ENCODE measurements at regions not wholly inside any gene's neighbourhood (a gene's known extent, or its start where the extent isn't known, plus 50 kb on each side); places are given as distances from the start of the nearest gene placed in this dataset.
"Not testable (repeated sequence)": the region's sequence is repeated elsewhere in the genome, so short reads cannot be mapped to it uniquely, and the experiment has no call there.

GRCh38 chr12:92259696-92260251 lies 114.1 kb upstream of the BTG1 start:
- DNase-seq (ENCODE audit: low read depth) = no peak

- DNase-seq (ENCODE audit: low read depth) = no peak
Observed at GRCh38 chr12:92259291-92259690, 113.6 kb upstream of the BTG1 start.

- no peak for DNase-seq (ENCODE audit: low read depth)
Observed at GRCh38 chr12:92257261-92257660, 111.6 kb upstream of the BTG1 start.

GRCh38 chr12:92255741-92256140 lies 110.1 kb upstream of the BTG1 start:
- DNase-seq (ENCODE audit: low read depth) = no peak

GRCh38 chr12:92253301-92253700 lies 107.7 kb upstream of the BTG1 start:
- no peak for DNase-seq (ENCODE audit: low read depth)

- DNase-seq (ENCODE audit: low read depth) = no peak
Observed at GRCh38 chr12:92248977-92249376, 103.3 kb upstream of the BTG1 start.

- DNase-seq (ENCODE audit: low read depth) = no peak
Observed at GRCh38 chr12:92244036-92244435, 98.4 kb upstream of the BTG1 start.

GRCh38 chr12:92242907-92243306 lies 97.3 kb upstream of the BTG1 start:
- no peak for DNase-seq (ENCODE audit: low read depth)

- DNase-seq (ENCODE audit: low read depth) = no peak
Observed at GRCh38 chr12:92237762-92238523, 92.3 kb upstream of the BTG1 start.

GRCh38 chr12:92237262-92237661 lies 91.6 kb upstream of the BTG1 start:
- no peak for DNase-seq (ENCODE audit: low read depth)

GRCh38 chr12:92235703-92236472 lies 90.2 kb upstream of the BTG1 start:
- DNase-seq (ENCODE audit: low read depth) = no peak

- no peak for DNase-seq (ENCODE audit: low read depth)
Observed at GRCh38 chr12:92234533-92234932, 88.9 kb upstream of the BTG1 start.

GRCh38 chr12:92233346-92234015 lies 87.8 kb upstream of the BTG1 start:
- DNase-seq (ENCODE audit: low read depth) = no peak

GRCh38 chr12:92232371-92232932 lies 86.8 kb upstream of the BTG1 start:
- DNase-seq (ENCODE audit: low read depth) = not testable (repeated sequence)

GRCh38 chr12:92231945-92232344 lies 86.3 kb upstream of the BTG1 start:
- DNase-seq (ENCODE audit: low read depth) = not testable (repeated sequence)

- DNase-seq (ENCODE audit: low read depth) = not testable (repeated sequence)
Observed at GRCh38 chr12:92231532-92231931, 85.9 kb upstream of the BTG1 start.

- DNase-seq (ENCODE audit: low read depth) = no peak
Observed at GRCh38 chr12:92229381-92229780, 83.7 kb upstream of the BTG1 start.

- no peak for DNase-seq (ENCODE audit: low read depth)
Observed at GRCh38 chr12:92226961-92227360, 81.3 kb upstream of the BTG1 start.

GRCh38 chr12:92226071-92226661 lies 80.5 kb upstream of the BTG1 start:
- DNase-seq (ENCODE audit: low read depth) = no peak

GRCh38 chr12:92224685-92225331 lies 79.2 kb upstream of the BTG1 start:
- no peak for DNase-seq (ENCODE audit: low read depth)

- no peak for DNase-seq (ENCODE audit: low read depth)
Observed at GRCh38 chr12:92223481-92223880, 77.8 kb upstream of the BTG1 start.
